Ascending aorta (tissue), 2 donors: ENCODE measurements at regions not wholly inside any gene's neighbourhood (a gene's known extent, or its start where the extent isn't known, plus 50 kb on each side); places are given as distances from the start of the nearest gene placed in this dataset.
"Not testable (repeated sequence)": the region's sequence is repeated elsewhere in the genome, so short reads cannot be mapped to it uniquely, and the experiment has no call there.

Source experiments
- DNase-seq, 2 donors: peaks; one replicate each; pipeline ENCODE4 v3.0.0-alpha.2; 2019; ENCODE audit warnings: low spot score in 2 of 2
- H3K27ac ChIP-seq, 2 donors: fragments of 200-600 bp; sonication (generic); one replicate each; pipeline ENCODE4 v1.5.1; 2016 to 2017; ENCODE audit warnings: mild to moderate bottlenecking in 1 of 2
- H3K27me3 ChIP-seq: fragments of 200-600 bp; sonication (generic); one replicate; pipeline ENCODE4 v1.5.1; 2017
- H3K36me3 ChIP-seq, 2 donors: fragments of 200-600 bp; sonication (generic); one replicate each; pipeline ENCODE4 v1.5.1; 2016
- H3K4me1 ChIP-seq, 2 donors: fragments of 200-600 bp; sonication (generic); one replicate each; pipeline ENCODE4 v1.5.1; 2016 to 2017; ENCODE audit warnings: mild to moderate bottlenecking in 1 of 2
- H3K4me3 ChIP-seq, 2 donors: fragments of 200-600 bp; sonication (generic); one replicate each; pipeline ENCODE4 v1.5.1; 2016 to 2017; ENCODE audit warnings: mild to moderate bottlenecking in 1 of 2
- H3K9me3 ChIP-seq, 2 donors: fragments of 200-600 bp; sonication (generic); one replicate each; pipeline ENCODE4 v1.5.1; 2016
- intact Hi-C: fragments of 100-400 bp; cut with DNase I; formaldehyde crosslinking; loops from one replicate; pipeline ENCODE4 v1.15.1; 2023
- TF ChIP-seq, protein P1 (sequence below), 3 experiments: fragments of 200-600 bp in 2 of 3; fragments of 450-650 bp in 1 of 3; sonication (generic) in 2 of 3; IDR thresholded peaks; one replicate each; pipeline ENCODE4 v1.5.1; 2016 to 2019; ENCODE audit warnings: antibody characterized with exemption in 3 of 3, mild to moderate bottlenecking in 1 of 3, moderate library complexity in 1 of 3

DNA sequence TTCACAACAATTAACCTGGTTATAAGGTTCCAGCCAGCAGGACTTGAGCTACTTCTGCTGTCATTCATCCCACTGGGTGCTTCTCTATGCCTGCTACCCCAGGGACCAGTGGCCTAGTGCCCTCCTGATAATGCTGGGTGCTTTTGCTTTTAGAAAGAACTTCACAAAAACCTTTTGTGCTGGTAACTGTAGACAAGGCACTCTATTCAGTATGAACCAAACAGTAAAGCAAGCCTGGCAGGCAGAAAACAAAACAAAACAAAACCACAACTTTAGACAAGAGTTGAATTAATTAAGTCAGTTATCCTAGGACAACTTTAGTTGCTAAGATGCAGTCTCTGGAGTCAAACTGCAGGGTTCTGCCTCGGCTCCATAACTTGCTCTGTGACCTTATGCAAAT is 61.9 kb upstream of the ADGRL2 start:
- H3K9me3 ChIP-seq, result no peaks in the 10 kb centered on the region
- intact Hi-C loops, result no loop called here
- no peaks in the 10 kb centered on the region for H3K27me3 ChIP-seq
- TF ChIP-seq, protein P1, sequence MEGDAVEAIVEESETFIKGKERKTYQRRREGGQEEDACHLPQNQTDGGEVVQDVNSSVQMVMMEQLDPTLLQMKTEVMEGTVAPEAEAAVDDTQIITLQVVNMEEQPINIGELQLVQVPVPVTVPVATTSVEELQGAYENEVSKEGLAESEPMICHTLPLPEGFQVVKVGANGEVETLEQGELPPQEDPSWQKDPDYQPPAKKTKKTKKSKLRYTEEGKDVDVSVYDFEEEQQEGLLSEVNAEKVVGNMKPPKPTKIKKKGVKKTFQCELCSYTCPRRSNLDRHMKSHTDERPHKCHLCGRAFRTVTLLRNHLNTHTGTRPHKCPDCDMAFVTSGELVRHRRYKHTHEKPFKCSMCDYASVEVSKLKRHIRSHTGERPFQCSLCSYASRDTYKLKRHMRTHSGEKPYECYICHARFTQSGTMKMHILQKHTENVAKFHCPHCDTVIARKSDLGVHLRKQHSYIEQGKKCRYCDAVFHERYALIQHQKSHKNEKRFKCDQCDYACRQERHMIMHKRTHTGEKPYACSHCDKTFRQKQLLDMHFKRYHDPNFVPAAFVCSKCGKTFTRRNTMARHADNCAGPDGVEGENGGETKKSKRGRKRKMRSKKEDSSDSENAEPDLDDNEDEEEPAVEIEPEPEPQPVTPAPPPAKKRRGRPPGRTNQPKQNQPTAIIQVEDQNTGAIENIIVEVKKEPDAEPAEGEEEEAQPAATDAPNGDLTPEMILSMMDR (IDR thresholded peaks at IDR 0.05), result no peak
- peaks cover 0 to 7% of the 10 kb centered on the region in 2 donors for H3K4me1 ChIP-seq
- H3K4me3 ChIP-seq, result no peak overlapping the region
- H3K27ac ChIP-seq, result no peak overlapping the region
- DNase-seq, result no peak
- no peaks in the 10 kb centered on the region for H3K36me3 ChIP-seq

DNA sequence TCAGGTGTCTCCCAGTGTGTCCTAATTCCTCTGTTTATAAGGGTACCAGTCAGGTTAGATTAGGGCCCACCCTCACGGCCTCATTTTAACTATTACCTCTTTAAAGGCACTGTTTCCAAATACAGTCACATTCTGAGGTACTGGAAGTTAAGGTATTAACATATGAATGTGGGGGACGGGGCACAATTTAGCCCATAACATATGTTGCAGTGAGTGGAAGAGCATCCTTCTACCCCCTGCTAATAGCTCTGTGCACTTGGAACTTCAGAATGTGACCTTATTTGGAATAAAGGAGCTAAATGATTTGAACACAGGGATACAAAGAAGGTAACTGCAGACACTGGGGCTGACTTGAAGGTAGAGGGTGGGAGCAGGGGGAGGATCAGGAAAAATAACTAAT is 67.3 kb upstream of the ADGRL2 start:
- TF ChIP-seq, protein P1 (IDR thresholded peaks at IDR 0.05), result no peak
- no peak for DNase-seq
- H3K9me3 ChIP-seq, result no peaks in the 10 kb centered on the region
- H3K36me3 ChIP-seq, result no peaks in the 10 kb centered on the region
- no peak overlapping the region for H3K4me3 ChIP-seq
- no peak overlapping the region for H3K27ac ChIP-seq
- intact Hi-C loops, result no loop called here
- no peaks in the 10 kb centered on the region for H3K4me1 ChIP-seq
- no peaks in the 10 kb centered on the region for H3K27me3 ChIP-seq

DNA sequence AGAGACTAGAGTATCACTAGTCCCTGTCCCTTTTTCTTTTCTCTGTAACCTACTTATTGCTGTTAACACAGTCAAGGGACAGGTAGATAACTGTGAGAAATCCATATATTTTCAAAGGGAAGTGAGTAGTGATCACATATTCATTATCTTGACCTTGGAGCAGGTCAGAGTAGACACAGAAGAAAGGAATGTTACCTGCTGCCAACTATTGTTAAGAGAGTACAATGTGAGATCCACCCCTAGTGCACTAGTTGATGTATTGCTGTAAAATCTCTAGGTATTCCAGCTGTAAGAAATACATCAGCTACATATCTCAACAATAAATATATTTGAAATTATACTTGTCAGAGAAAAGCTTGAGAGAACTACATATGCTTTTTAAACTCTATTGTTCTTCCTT is 68.7 kb upstream of the ADGRL2 start:
- no peak overlapping the region for H3K4me3 ChIP-seq
- TF ChIP-seq, protein P1 (IDR thresholded peaks at IDR 0.05), result no peak

DNA sequence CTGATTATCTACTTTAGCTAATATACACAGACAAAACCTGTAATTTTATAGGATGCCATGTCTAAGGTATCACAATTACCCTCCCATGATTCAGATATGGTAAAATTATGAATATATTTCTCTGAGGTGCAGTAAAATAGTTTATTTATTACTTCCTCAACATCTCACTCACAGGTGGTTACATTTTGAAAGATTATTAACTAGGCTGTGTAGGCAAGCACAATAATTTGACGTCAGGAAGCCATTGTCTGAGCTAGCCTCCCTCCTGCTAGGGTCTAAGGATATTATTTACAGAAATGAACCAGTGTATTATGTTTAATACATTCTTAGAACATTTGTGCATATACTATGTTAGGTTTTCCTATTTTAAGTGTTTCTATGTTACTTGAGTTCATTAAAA is 69.9 kb upstream of the ADGRL2 start:
- Histone ChIP-seq H3K4me1 (no peaks in the 10 kb centered on the region), H3K27ac (no peak overlapping the region), H3K36me3 (no peaks in the 10 kb centered on the region), H3K9me3 (no peaks in the 10 kb centered on the region), H3K27me3 (no peaks in the 10 kb centered on the region), H3K4me3 (no peak overlapping the region)
- TF ChIP-seq, protein P1 (IDR thresholded peaks at IDR 0.05), result no peak
- no peak for DNase-seq
- intact Hi-C loops, result no loop called here

More for the DNA sequence above, 68.7 kb upstream of the ADGRL2 start:
- no peaks in the 10 kb centered on the region for H3K36me3 ChIP-seq
- H3K27me3 ChIP-seq, result no peaks in the 10 kb centered on the region
- no peaks in the 10 kb centered on the region for H3K4me1 ChIP-seq
- no peaks in the 10 kb centered on the region for H3K9me3 ChIP-seq
- no peak overlapping the region for H3K27ac ChIP-seq
- DNase-seq, result no peak
- intact Hi-C loops, result no loop called here

DNA sequence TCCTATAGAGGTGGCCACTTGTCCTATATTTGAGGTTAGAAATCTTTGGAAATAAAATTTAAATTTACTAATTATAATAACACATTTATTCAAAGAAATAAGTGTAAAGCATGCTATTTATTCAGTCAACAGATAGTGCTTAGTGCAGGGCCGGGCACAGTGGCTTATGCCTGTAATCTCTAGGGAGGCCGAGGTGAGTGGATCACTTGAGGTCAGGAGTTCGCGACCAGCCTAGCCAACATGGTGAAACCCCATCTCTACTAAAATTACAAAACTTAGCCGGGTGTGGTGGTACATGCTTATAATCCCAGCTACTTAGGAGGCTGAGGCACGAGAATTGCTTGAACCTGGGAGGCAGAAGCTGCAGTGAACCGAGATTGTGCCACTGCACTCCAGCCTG is 70.4 kb upstream of the ADGRL2 start:
- not testable (repeated sequence) for H3K27me3 ChIP-seq, H3K4me1 ChIP-seq

DNA sequence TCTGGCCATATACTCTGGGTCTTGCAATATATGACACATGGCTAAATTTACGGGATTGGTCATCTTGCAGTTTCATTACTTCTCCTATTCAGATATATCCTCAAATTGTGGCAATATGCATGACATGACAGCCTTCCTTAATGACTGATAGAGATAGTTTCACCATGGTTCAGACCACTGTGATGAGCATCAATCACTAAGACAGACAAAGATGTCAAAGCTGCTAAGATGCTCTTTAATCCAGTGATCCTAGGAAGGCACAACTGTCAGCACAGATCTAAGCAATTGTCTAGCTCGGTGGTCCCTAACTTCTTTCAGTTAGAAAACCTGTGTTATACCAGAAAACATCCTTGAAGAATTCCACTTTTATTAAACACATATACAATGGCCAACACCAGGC is 70.9 kb upstream of the ADGRL2 start:
- intact Hi-C loops, result no loop called here
- Histone ChIP-seq H3K27me3 (no peaks in the 10 kb centered on the region), H3K9me3 (no peaks in the 10 kb centered on the region), H3K4me3 (no peak overlapping the region), H3K27ac (no peak overlapping the region), H3K36me3 (no peaks in the 10 kb centered on the region), H3K4me1 (no peaks in the 10 kb centered on the region)
- TF ChIP-seq, protein P1 (IDR thresholded peaks at IDR 0.05), result no peak
- DNase-seq, result no peak

More for the DNA sequence above, 70.4 kb upstream of the ADGRL2 start:
- intact Hi-C loops, DNase-seq, H3K4me3 ChIP-seq, H3K9me3 ChIP-seq, H3K27ac ChIP-seq, H3K36me3 ChIP-seq: not testable (repeated sequence)
